ENCODE measurements at regions not wholly inside any gene's neighbourhood (a gene's known extent, or its start where the extent isn't known, plus 50 kb on each side); places are given as distances from the start of the nearest gene placed in this dataset.

DNA sequence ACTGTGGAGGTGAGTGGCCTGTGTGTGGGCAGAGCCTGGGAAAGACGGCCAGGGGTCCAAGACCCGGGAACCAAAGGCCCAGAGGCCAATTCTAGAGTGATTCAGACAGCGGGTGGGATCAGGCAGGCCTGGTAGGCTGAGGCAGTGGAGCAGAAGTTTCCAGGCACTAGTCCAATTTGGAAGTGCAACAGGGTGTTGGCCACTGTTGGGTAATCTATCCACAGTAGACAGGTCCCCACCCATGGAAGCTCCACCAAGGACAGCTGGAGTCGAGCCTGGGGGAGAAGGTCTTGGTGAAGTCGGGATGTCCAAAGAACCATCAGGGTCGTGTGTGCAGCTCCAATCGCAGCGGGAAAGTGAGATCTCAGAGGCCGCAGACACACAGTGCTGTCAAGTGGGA lies 125.8 kb upstream of the COPS8 start:
- Histone ChIP-seq H3K9me3 (ENCODE audit: low read length) (no peaks in the 10 kb centered on the region), H2AFZ (ENCODE audit: low read depth, low read length) (no peak overlapping the region), H3F3A (ENCODE audit: insufficient read depth, low read length, poor library complexity, severe bottlenecking) (no peaks in the 10 kb centered on the region)

DNA sequence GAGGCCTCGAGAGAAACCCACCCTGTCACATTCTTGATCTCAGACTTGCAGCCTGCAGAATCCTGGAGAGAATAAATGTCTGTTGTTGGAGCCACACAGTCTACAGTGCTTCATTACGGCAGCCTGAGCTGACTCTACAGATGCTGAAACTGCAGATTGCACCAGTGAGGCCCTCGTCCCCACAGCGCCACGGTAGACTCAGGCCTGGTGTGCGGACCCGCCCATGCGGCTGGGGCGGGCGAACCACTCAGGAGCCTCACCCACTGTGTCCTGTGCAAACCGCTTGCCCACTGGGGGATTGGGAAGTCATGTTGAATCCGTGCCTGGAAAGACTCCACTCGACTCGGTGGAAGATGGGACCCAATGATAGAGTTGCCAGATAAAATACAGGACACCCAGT lies 125.2 kb upstream of the COPS8 start:
- Histone ChIP-seq H2AFZ (ENCODE audit: low read depth, low read length) (no peak overlapping the region), H3K36me3 (ENCODE audit: insufficient read depth, low read length) (no peaks in the 10 kb centered on the region), H4K20me1 (ENCODE audit: insufficient read depth) (no peaks in the 10 kb centered on the region), H3K9me3 (ENCODE audit: low read length) (no peaks in the 10 kb centered on the region), H3K79me2 (replicated peaks; ENCODE audit: insufficient read depth, low read length) (no peaks in the 10 kb centered on the region), H3K4me3 (ENCODE audit: low read length) (no peak overlapping the region), H3K27ac (ENCODE audit: low read length) (no peak overlapping the region), H3K4me2 (ENCODE audit: low read length) (no peak overlapping the region), H3K9me2 (ENCODE audit: insufficient read depth, low read length) (no peaks in the 10 kb centered on the region), H3K9ac (ENCODE audit: low read length) (no peak overlapping the region), H3F3A (ENCODE audit: insufficient read depth, low read length, poor library complexity, severe bottlenecking) (no peaks in the 10 kb centered on the region), H3K27me3 (ENCODE audit: insufficient read depth, low read depth, low read length) (no peaks in the 10 kb centered on the region)
- TF ChIP-seq EP300 (conservative IDR thresholded peaks at IDR 0.05; ENCODE audit: poor library complexity, severe bottlenecking), result no peak
- no peak for TF ChIP-seq SMC3 (conservative IDR thresholded peaks at IDR 0.05; ENCODE audit: poor library complexity)
- no peak for TF ChIP-seq MXI1 (conservative IDR thresholded peaks at IDR 0.05; ENCODE audit: poor library complexity, severe bottlenecking)
- no peak for TF ChIP-seq POLR2AphosphoS5 (IDR thresholded peaks at IDR 0.05)
- TF ChIP-seq, protein P1, sequence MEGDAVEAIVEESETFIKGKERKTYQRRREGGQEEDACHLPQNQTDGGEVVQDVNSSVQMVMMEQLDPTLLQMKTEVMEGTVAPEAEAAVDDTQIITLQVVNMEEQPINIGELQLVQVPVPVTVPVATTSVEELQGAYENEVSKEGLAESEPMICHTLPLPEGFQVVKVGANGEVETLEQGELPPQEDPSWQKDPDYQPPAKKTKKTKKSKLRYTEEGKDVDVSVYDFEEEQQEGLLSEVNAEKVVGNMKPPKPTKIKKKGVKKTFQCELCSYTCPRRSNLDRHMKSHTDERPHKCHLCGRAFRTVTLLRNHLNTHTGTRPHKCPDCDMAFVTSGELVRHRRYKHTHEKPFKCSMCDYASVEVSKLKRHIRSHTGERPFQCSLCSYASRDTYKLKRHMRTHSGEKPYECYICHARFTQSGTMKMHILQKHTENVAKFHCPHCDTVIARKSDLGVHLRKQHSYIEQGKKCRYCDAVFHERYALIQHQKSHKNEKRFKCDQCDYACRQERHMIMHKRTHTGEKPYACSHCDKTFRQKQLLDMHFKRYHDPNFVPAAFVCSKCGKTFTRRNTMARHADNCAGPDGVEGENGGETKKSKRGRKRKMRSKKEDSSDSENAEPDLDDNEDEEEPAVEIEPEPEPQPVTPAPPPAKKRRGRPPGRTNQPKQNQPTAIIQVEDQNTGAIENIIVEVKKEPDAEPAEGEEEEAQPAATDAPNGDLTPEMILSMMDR (IDR thresholded peaks at IDR 0.05; ENCODE audit: poor library complexity, severe bottlenecking), result no peak
- TF ChIP-seq TAF1 (IDR thresholded peaks at IDR 0.05; ENCODE audit: low read depth), result no peak
- TF ChIP-seq EZH2 (IDR thresholded peaks at IDR 0.05; ENCODE audit: borderline replicate concordance, insufficient read depth, low read length, poor library complexity, severe bottlenecking), result no peak
- TF ChIP-seq RAD21 (conservative IDR thresholded peaks at IDR 0.05), result no peak
- TF ChIP-seq, protein P2, sequence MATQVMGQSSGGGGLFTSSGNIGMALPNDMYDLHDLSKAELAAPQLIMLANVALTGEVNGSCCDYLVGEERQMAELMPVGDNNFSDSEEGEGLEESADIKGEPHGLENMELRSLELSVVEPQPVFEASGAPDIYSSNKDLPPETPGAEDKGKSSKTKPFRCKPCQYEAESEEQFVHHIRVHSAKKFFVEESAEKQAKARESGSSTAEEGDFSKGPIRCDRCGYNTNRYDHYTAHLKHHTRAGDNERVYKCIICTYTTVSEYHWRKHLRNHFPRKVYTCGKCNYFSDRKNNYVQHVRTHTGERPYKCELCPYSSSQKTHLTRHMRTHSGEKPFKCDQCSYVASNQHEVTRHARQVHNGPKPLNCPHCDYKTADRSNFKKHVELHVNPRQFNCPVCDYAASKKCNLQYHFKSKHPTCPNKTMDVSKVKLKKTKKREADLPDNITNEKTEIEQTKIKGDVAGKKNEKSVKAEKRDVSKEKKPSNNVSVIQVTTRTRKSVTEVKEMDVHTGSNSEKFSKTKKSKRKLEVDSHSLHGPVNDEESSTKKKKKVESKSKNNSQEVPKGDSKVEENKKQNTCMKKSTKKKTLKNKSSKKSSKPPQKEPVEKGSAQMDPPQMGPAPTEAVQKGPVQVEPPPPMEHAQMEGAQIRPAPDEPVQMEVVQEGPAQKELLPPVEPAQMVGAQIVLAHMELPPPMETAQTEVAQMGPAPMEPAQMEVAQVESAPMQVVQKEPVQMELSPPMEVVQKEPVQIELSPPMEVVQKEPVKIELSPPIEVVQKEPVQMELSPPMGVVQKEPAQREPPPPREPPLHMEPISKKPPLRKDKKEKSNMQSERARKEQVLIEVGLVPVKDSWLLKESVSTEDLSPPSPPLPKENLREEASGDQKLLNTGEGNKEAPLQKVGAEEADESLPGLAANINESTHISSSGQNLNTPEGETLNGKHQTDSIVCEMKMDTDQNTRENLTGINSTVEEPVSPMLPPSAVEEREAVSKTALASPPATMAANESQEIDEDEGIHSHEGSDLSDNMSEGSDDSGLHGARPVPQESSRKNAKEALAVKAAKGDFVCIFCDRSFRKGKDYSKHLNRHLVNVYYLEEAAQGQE (IDR thresholded peaks at IDR 0.05; ENCODE audit: borderline replicate concordance), result no peak

More for the DNA sequence above, 125.8 kb upstream of the COPS8 start:
- no peaks in the 10 kb centered on the region for H3K36me3 ChIP-seq (ENCODE audit: insufficient read depth, low read length)
- H3K79me2 ChIP-seq (replicated peaks; ENCODE audit: insufficient read depth, low read length), result no peaks in the 10 kb centered on the region
- no peak overlapping the region for H3K27ac ChIP-seq (ENCODE audit: low read length)
- H3K4me2 ChIP-seq (ENCODE audit: low read length), result no peak overlapping the region
- TF ChIP-seq RAD21 (conservative IDR thresholded peaks at IDR 0.05), result no peak
- TF ChIP-seq EP300 (conservative IDR thresholded peaks at IDR 0.05; ENCODE audit: poor library complexity, severe bottlenecking), result no peak
- TF ChIP-seq, protein P1 (IDR thresholded peaks at IDR 0.05; ENCODE audit: poor library complexity, severe bottlenecking), result no peak
- TF ChIP-seq EZH2 (IDR thresholded peaks at IDR 0.05; ENCODE audit: borderline replicate concordance, insufficient read depth, low read length, poor library complexity, severe bottlenecking), result no peak
- no peak for TF ChIP-seq TAF1 (IDR thresholded peaks at IDR 0.05; ENCODE audit: low read depth)
- TF ChIP-seq, protein P2 (IDR thresholded peaks at IDR 0.05; ENCODE audit: borderline replicate concordance), result no peak
- no peak for TF ChIP-seq POLR2AphosphoS5 (IDR thresholded peaks at IDR 0.05)
- no peak for TF ChIP-seq MXI1 (conservative IDR thresholded peaks at IDR 0.05; ENCODE audit: poor library complexity, severe bottlenecking)
- TF ChIP-seq SMC3 (conservative IDR thresholded peaks at IDR 0.05; ENCODE audit: poor library complexity), result no peak
- no peak overlapping the region for H3K4me3 ChIP-seq (ENCODE audit: low read length)
- no peaks in the 10 kb centered on the region for H3K9me2 ChIP-seq (ENCODE audit: insufficient read depth, low read length)
- H3K9ac ChIP-seq (ENCODE audit: low read length), result no peak overlapping the region
- H4K20me1 ChIP-seq (ENCODE audit: insufficient read depth), result no peaks in the 10 kb centered on the region
- H3K27me3 ChIP-seq (ENCODE audit: insufficient read depth, low read depth, low read length), result no peaks in the 10 kb centered on the region

Data from neural cell (in vitro differentiated cells).